ENCODE measurements at regions not wholly inside any gene's neighbourhood (a gene's known extent, or its start where the extent isn't known, plus 50 kb on each side); places are given as distances from the start of the nearest gene placed in this dataset.

DNA sequence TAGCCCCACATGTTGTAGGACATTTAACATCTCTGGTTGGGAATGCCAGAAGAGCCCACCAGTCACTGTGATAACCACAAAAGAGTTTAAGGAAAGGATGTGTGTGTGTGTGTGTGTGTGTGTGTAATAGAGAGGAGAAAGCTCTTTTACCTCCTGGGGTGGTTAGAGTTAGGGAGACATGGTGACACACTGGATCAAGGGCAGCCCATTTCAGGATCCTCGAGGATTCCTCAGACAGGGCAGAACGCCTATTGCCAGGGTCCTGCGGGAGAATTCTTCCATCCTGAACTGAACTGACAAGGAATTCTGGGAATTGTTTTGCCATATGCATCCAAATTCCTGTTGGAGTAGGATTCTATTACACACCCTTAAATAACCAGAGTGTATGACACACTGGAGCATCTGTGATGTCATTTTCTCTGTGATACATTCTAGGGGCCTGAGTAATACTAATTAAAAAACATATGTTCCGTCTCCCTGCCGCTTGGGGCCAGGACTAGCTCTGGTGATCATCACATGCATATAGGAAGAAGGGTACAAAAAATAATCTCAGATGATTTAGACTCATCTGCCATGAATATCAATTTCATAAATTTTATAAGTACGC lies 156.4 kb upstream of the MMADHC start:
- H3K27me3 ChIP-seq (ENCODE audit: insufficient read depth, low read length): no peaks in the 10 kb centered on the region
- no peak overlapping the region for H2BK12ac ChIP-seq (ENCODE audit: insufficient read length, low read depth, low read length)
- no peaks in the 10 kb centered on the region for H3K36me3 Mint-ChIP-seq (ENCODE audit: insufficient read depth in 1 of 3, low read depth in 3 of 3)
- no peak overlapping the region for H3K4ac ChIP-seq (ENCODE audit: low read depth, low read length)
- no peaks in the 10 kb centered on the region for H3K9me3 Mint-ChIP-seq
- no peak overlapping the region for H4K91ac ChIP-seq (ENCODE audit: insufficient read length, low read depth, low read length)
- H3K23me2 ChIP-seq (ENCODE audit: insufficient read length, low read depth, low read length, poor library complexity, severe bottlenecking): no peaks in the 10 kb centered on the region
- peaks cover 0 to 3% of the 10 kb centered on the region in 2 experiments; a peak in 2 of 4 replicates for H3K4me1 Mint-ChIP-seq
- no CpG with 5 or more reads among the region's 6 CpGs for WGBS (ENCODE audit: extremely low coverage, insufficient read length, low lambda C conversion rate)
- H3K14ac ChIP-seq (ENCODE audit: insufficient read depth, low read length): no peak overlapping the region
- peak overlapping the region in 1 of 3 experiments; percentile 27; a peak in 1 of 7 replicates for H3K27ac Mint-ChIP-seq
- no peak overlapping the region for H2BK5ac ChIP-seq (ENCODE audit: insufficient read length, low read length)
- no peak overlapping the region for H3K27ac ChIP-seq (ENCODE audit: insufficient read length, low read depth, low read length)
- H2AK5ac ChIP-seq (ENCODE audit: insufficient read length, low read length): no peak overlapping the region
- DNase-seq: no peak
- no peaks in the 10 kb centered on the region for H4K20me1 ChIP-seq (ENCODE audit: control insufficient read depth, insufficient read depth, insufficient read length)
- H2BK120ac ChIP-seq (ENCODE audit: low read depth, low read length, poor library complexity, severe bottlenecking): no peak overlapping the region
- H3K4me3 Mint-ChIP-seq: no peak overlapping the region
- H3K9ac ChIP-seq (ENCODE audit: extremely low read depth, insufficient read length, low read length): no peak overlapping the region
- no peak overlapping the region for H2BK20ac ChIP-seq (ENCODE audit: low read depth, low read length, poor library complexity, severe bottlenecking)
- no peaks in the 10 kb centered on the region for H3K27me3 Mint-ChIP-seq (ENCODE audit: low read depth)
- no peaks in the 10 kb centered on the region for H3K4me1 ChIP-seq (ENCODE audit: insufficient read depth, low read length)
- H3K79me1 ChIP-seq (ENCODE audit: insufficient read depth, low read depth, low read length, poor library complexity, severe bottlenecking): no peaks in the 10 kb centered on the region
- H3K79me2 ChIP-seq (ENCODE audit: insufficient read depth, low read length): no peaks in the 10 kb centered on the region
- no peak overlapping the region for H2BK15ac ChIP-seq (ENCODE audit: low read depth, low read length)
- no peak overlapping the region for H4K8ac ChIP-seq (replicated peaks; ENCODE audit: insufficient read length, low read depth, low read length)
- TF ChIP-seq, protein P1, sequence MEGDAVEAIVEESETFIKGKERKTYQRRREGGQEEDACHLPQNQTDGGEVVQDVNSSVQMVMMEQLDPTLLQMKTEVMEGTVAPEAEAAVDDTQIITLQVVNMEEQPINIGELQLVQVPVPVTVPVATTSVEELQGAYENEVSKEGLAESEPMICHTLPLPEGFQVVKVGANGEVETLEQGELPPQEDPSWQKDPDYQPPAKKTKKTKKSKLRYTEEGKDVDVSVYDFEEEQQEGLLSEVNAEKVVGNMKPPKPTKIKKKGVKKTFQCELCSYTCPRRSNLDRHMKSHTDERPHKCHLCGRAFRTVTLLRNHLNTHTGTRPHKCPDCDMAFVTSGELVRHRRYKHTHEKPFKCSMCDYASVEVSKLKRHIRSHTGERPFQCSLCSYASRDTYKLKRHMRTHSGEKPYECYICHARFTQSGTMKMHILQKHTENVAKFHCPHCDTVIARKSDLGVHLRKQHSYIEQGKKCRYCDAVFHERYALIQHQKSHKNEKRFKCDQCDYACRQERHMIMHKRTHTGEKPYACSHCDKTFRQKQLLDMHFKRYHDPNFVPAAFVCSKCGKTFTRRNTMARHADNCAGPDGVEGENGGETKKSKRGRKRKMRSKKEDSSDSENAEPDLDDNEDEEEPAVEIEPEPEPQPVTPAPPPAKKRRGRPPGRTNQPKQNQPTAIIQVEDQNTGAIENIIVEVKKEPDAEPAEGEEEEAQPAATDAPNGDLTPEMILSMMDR (conservative IDR thresholded peaks at IDR 0.05): no peak
- H3K56ac ChIP-seq (ENCODE audit: insufficient read length, low read depth, low read length): no peak overlapping the region
- no peak overlapping the region for H2AFZ ChIP-seq (ENCODE audit: low read length)
- no peak overlapping the region for H3K18ac ChIP-seq (ENCODE audit: insufficient read length, low read depth, low read length)
- no peak overlapping the region for H3K23ac ChIP-seq (ENCODE audit: insufficient read length, low read depth, low read length)
- no peak overlapping the region for H3T11ph ChIP-seq (ENCODE audit: low read length)
- H4K5ac ChIP-seq (ENCODE audit: insufficient read length, low read depth, low read length): no peak overlapping the region
- H3K9me3 ChIP-seq (ENCODE audit: control insufficient read depth, low read depth, low read length): no peaks in the 10 kb centered on the region
- H3K4me2 ChIP-seq (ENCODE audit: insufficient read depth, insufficient read length, low read length): no peak overlapping the region
